ENCODE measurements at regions not wholly inside any gene's neighbourhood (a gene's known extent, or its start where the extent isn't known, plus 50 kb on each side); places are given as distances from the start of the nearest gene placed in this dataset.

GRCh38 chr12:100675432-100675831 lies 101.9 kb downstream of the GAS2L3 start:
- DNase-seq (ENCODE audit: low spot score): no peak

- no peak for DNase-seq (ENCODE audit: low spot score)
Observed at GRCh38 chr12:100681074-100681473, 107.6 kb downstream of the GAS2L3 start.

GRCh38 chr12:100682178-100682577 lies 108.7 kb downstream of the GAS2L3 start:
- no peak for DNase-seq (ENCODE audit: low spot score)

- DNase-seq (ENCODE audit: low spot score): no peak
Observed at GRCh38 chr12:100687686-100688085, 106.9 kb upstream of the ANO4 start.

- no peak for DNase-seq (ENCODE audit: low spot score)
Observed at GRCh38 chr12:100688451-100688864, 106.1 kb upstream of the ANO4 start.

GRCh38 chr12:100692502-100692901 lies 102.1 kb upstream of the ANO4 start:
- DNase-seq (ENCODE audit: low spot score): no peak

GRCh38 chr12:100698518-100698917 lies 96.1 kb upstream of the ANO4 start:
- no peak for DNase-seq (ENCODE audit: low spot score)

GRCh38 chr12:100699209-100699608 lies 95.4 kb upstream of the ANO4 start:
- no peak for DNase-seq (ENCODE audit: low spot score)

GRCh38 chr12:100703337-100703736 lies 91.2 kb upstream of the ANO4 start:
- DNase-seq (ENCODE audit: low spot score): no peak

- DNase-seq (ENCODE audit: low spot score): no peak
Observed at GRCh38 chr12:100703868-100704267, 90.7 kb upstream of the ANO4 start.

- no peak for DNase-seq (ENCODE audit: low spot score)
Observed at GRCh38 chr12:100706033-100706432, 88.5 kb upstream of the ANO4 start.

- no peak for DNase-seq (ENCODE audit: low spot score)
Observed at GRCh38 chr12:100708591-100708990, 86.0 kb upstream of the ANO4 start.

GRCh38 chr12:100715976-100716944 lies 78.3 kb upstream of the ANO4 start:
- DNase-seq (ENCODE audit: low spot score): no peak

GRCh38 chr12:100716945-100717732 lies 77.4 kb upstream of the ANO4 start:
- DNase-seq (ENCODE audit: low spot score): no peak

GRCh38 chr12:100717733-100718067 lies 76.9 kb upstream of the ANO4 start:
- no peak for DNase-seq (ENCODE audit: low spot score)

- no peak for DNase-seq (ENCODE audit: low spot score)
Observed at GRCh38 chr12:100718187-100718586, 76.4 kb upstream of the ANO4 start.

GRCh38 chr12:100720016-100720654 lies 74.4 kb upstream of the ANO4 start:
- DNase-seq (ENCODE audit: low spot score): no peak

- DNase-seq (ENCODE audit: low spot score): no peak
Observed at GRCh38 chr12:100721169-100721568, 73.4 kb upstream of the ANO4 start.

GRCh38 chr12:100724071-100724470 lies 70.5 kb upstream of the ANO4 start:
- no peak for DNase-seq (ENCODE audit: low spot score)

GRCh38 chr12:100733817-100734593 lies 60.6 kb upstream of the ANO4 start:
- DNase-seq (ENCODE audit: low spot score): peak; percentile 3

- DNase-seq (ENCODE audit: low spot score): no peak
Observed at GRCh38 chr12:100737168-100737567, 57.4 kb upstream of the ANO4 start.

GRCh38 chr12:100738086-100738485 lies 56.5 kb upstream of the ANO4 start:
- no peak for DNase-seq (ENCODE audit: low spot score)
